Activated B cell treated with CpG ODN at 0.5 μM for 24 hours (primary cell): ENCODE measurements at regions not wholly inside any gene's neighbourhood (a gene's known extent, or its start where the extent isn't known, plus 50 kb on each side); places are given as distances from the start of the nearest gene placed in this dataset.

Experiments used
- ATAC-seq: fragments of 200-7000 bp; cut with Tn5 transposase; one replicate; pipeline ENCODE4 v1.10.0; 2021; ENCODE audit warnings: low read depth, mild to moderate bottlenecking, moderate library complexity
- CTCF ChIA-PET: fragments of 350-600 bp; sonication (Branson Sonifier 250); formaldehyde crosslinking; loops from one replicate; lab custom pipeline; 2021; ENCODE audit warnings: antibody characterized with exemption; lab: Charles Lee
- POLR2A ChIA-PET: fragments of 350-600 bp; sonication (Branson Sonifier 250); formaldehyde crosslinking; loops from one replicate; lab custom pipeline; 2021; ENCODE audit warnings: antibody characterized with exemption; lab: Charles Lee
- DNase-seq: peaks from one replicate; pipeline ENCODE4 v3.0.0; 2022
- H3K27ac Mint-ChIP-seq: one replicate; pipeline ENCODE4 v1.8.0; 2020; ENCODE audit warnings: mixed read lengths
- H3K27me3 Mint-ChIP-seq: one replicate; pipeline ENCODE4 v1.8.0; 2021; ENCODE audit warnings: mixed read lengths
- H3K36me3 Mint-ChIP-seq: one replicate; pipeline ENCODE4 v1.8.0; 2021; ENCODE audit warnings: low read depth, mixed read lengths
- H3K4me1 Mint-ChIP-seq: one replicate; pipeline ENCODE4 v1.8.0; 2021; ENCODE audit warnings: mixed read lengths
- H3K4me3 Mint-ChIP-seq: one replicate; pipeline ENCODE4 v1.8.0; 2020; ENCODE audit warnings: mild to moderate bottlenecking, mixed read lengths
- H3K9me3 Mint-ChIP-seq: one replicate; pipeline ENCODE4 v1.8.0; 2020; ENCODE audit warnings: mixed read lengths
- CTCF ChIP-seq: fragments of 200-600 bp; IDR thresholded peaks from one replicate; pipeline ENCODE4 v1.8.0; 2022; ENCODE audit warnings: antibody characterized with exemption, mild to moderate bottlenecking
- intact Hi-C: fragments of 100-400 bp; cut with micrococcal nuclease; formaldehyde crosslinking; loops from one replicate; pipeline ENCODE4 v1.15.1; 2024

GRCh38 chr5:82849885-82850284, 227.3 kb downstream of the TMEM167A start:
- no peaks in the 10 kb centered on the region for H3K9me3 Mint-ChIP-seq
- intact Hi-C loops = no loop called here
- ChIA-PET POLR2A (no interaction called here), CTCF (no interaction called here)
- no peaks in the 10 kb centered on the region for H3K4me1 Mint-ChIP-seq
- H3K27me3 Mint-ChIP-seq = peaks cover 1% of the 10 kb centered on the region
- DNase-seq = no peak
- H3K4me3 Mint-ChIP-seq = no peak overlapping the region
- ATAC-seq = no peak
- H3K27ac Mint-ChIP-seq = no peak overlapping the region
- H3K36me3 Mint-ChIP-seq = no peaks in the 10 kb centered on the region
- TF ChIP-seq CTCF = no peak

- DNase-seq = no peak
- POLR2A ChIA-PET = no interaction called here
- no peak for ATAC-seq
- Mint-ChIP-seq H3K27ac (no peak overlapping the region), H3K36me3 (no peaks in the 10 kb centered on the region), H3K9me3 (no peaks in the 10 kb centered on the region), H3K4me1 (no peaks in the 10 kb centered on the region), H3K27me3 (peaks cover 1% of the 10 kb centered on the region), H3K4me3 (no peak overlapping the region)
- CTCF ChIA-PET = no interaction called here
- intact Hi-C loops = no loop called here
- no peak for TF ChIP-seq CTCF
Measured at GRCh38 chr5:82847562-82847961, 229.6 kb downstream of the TMEM167A start.

- no peak for ATAC-seq
- POLR2A ChIA-PET = interaction anchor here (0.6 kb wide), 1 partner anchor 635 kb away, joined by 3 read pairs; no protein-coding TSS in a partner anchor
- H3K4me3 Mint-ChIP-seq = no peak overlapping the region
- DNase-seq = no peak
- no peaks in the 10 kb centered on the region for H3K36me3 Mint-ChIP-seq
- H3K4me1 Mint-ChIP-seq = no peaks in the 10 kb centered on the region
- no peak for TF ChIP-seq CTCF
- peaks cover 12% of the 10 kb centered on the region for H3K9me3 Mint-ChIP-seq
- H3K27ac Mint-ChIP-seq = no peak overlapping the region
- CTCF ChIA-PET = no interaction called here
- no peaks in the 10 kb centered on the region for H3K27me3 Mint-ChIP-seq
- intact Hi-C loops = no loop called here
Measured at GRCh38 chr5:82839881-82840280, 237.3 kb downstream of the TMEM167A start.

DNA sequence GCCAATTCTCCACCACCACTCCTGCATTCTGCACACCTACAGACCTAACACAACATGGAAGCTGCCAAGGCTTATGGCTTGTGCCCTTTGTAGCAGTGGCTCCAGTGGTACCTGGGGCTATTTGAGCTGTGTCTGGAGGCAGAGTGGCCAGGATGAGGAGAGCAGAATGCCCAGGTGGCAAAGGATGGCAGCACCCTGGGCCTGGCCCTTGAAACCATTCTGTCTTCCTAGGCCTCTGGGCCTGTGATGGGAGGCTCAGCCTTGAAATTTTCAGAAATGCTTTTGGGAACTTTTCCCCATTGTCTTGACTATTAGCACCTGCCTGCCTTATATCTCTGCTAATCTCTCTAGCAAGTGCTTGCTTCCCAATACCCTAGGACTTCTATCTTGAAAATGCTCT, 241.7 kb downstream of the TMEM167A start:
- DNase-seq (no peak), ATAC-seq (no peak)
- Mint-ChIP-seq H3K36me3 (no peaks in the 10 kb centered on the region), H3K27ac (no peak overlapping the region), H3K9me3 (peaks cover 13% of the 10 kb centered on the region), H3K4me3 (no peak overlapping the region), H3K27me3 (no peaks in the 10 kb centered on the region), H3K4me1 (no peaks in the 10 kb centered on the region)
- ChIA-PET CTCF (no interaction called here), POLR2A (no interaction called here)
- TF ChIP-seq CTCF = no peak
- intact Hi-C loops = no loop called here

DNA sequence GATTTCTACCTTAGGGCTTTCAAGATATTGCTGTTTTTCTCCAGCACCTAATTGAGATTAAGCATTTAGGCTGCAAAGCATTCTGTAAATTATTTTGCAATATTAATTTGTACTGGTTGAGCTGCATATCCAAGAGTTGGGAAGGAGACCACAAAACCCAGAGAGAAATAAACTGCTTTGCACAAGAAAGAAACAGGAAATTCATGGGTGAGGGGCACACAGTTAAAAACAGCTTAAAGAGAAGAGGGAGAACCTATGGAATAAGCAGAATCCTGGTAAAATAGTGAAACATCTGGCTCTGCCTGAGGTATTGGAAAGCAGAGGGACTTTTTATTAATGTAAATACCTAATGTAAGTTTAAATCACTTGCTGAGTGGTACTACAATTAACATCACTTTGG, 243.0 kb downstream of the TMEM167A start:
- no peaks in the 10 kb centered on the region for H3K4me1 Mint-ChIP-seq
- intact Hi-C loops = no loop called here
- CTCF ChIA-PET = no interaction called here
- H3K36me3 Mint-ChIP-seq = no peaks in the 10 kb centered on the region
- H3K9me3 Mint-ChIP-seq = peaks cover 13% of the 10 kb centered on the region
- H3K4me3 Mint-ChIP-seq = no peak overlapping the region
- no peak for DNase-seq
- H3K27me3 Mint-ChIP-seq = no peaks in the 10 kb centered on the region
- H3K27ac Mint-ChIP-seq = no peak overlapping the region
- TF ChIP-seq CTCF = no peak
- ATAC-seq = no peak
- POLR2A ChIA-PET = no interaction called here
